ENCODE measurements at regions not wholly inside any gene's neighbourhood (a gene's known extent, or its start where the extent isn't known, plus 50 kb on each side); places are given as distances from the start of the nearest gene placed in this dataset.

DNA sequence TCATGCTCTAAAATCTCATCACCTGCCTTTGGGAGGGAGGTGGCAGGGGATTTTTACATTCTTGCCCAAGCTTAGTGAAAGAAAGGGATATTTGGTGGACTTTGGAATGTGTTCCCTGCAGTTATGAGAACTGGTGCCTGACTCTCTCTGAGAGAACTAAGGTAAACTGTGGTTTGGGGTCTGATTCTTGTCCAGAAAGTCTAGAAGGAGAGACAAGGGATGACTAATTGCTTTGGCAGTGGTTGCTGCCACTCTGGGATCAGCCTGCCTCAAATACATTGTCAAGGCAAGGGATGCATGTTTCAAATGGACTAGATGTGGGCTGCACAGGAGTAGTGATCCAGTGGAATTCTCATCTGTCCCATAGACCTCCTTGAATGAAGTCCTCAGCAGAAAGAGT is 115.2 kb downstream of the DDIT4L start:
- TF ChIP-seq, protein P1, sequence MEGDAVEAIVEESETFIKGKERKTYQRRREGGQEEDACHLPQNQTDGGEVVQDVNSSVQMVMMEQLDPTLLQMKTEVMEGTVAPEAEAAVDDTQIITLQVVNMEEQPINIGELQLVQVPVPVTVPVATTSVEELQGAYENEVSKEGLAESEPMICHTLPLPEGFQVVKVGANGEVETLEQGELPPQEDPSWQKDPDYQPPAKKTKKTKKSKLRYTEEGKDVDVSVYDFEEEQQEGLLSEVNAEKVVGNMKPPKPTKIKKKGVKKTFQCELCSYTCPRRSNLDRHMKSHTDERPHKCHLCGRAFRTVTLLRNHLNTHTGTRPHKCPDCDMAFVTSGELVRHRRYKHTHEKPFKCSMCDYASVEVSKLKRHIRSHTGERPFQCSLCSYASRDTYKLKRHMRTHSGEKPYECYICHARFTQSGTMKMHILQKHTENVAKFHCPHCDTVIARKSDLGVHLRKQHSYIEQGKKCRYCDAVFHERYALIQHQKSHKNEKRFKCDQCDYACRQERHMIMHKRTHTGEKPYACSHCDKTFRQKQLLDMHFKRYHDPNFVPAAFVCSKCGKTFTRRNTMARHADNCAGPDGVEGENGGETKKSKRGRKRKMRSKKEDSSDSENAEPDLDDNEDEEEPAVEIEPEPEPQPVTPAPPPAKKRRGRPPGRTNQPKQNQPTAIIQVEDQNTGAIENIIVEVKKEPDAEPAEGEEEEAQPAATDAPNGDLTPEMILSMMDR (IDR thresholded peaks at IDR 0.05), result no peak
- no peak for TF ChIP-seq POLR2AphosphoS5 (IDR thresholded peaks at IDR 0.05)
